Activated naive CD8-positive, alpha-beta T cell treated with anti-CD3 and anti-CD28 coated beads for 36 hours (primary cell): ENCODE measurements at regions not wholly inside any gene's neighbourhood (a gene's known extent, or its start where the extent isn't known, plus 50 kb on each side); places are given as distances from the start of the nearest gene placed in this dataset.

ENCODE experiments used
- DNase-seq: peaks from one replicate; pipeline ENCODE4 v3.0.0; 2021
- H3K27ac Mint-ChIP-seq: one replicate; pipeline ENCODE4 v1.8.0; 2022; ENCODE audit warnings: mild to moderate bottlenecking, moderate library complexity, mixed read lengths
- H3K27me3 Mint-ChIP-seq: one replicate; pipeline ENCODE4 v1.8.0; 2022; ENCODE audit warnings: mild to moderate bottlenecking, mixed read lengths
- H3K36me3 Mint-ChIP-seq: one replicate; pipeline ENCODE4 v1.8.0; 2021; ENCODE audit warnings: mild to moderate bottlenecking, mixed read lengths
- H3K4me1 Mint-ChIP-seq: one replicate; pipeline ENCODE4 v1.8.0; 2021; ENCODE audit warnings: mixed read lengths
- H3K4me3 Mint-ChIP-seq: one replicate; pipeline ENCODE4 v1.8.0; 2022; ENCODE audit warnings: mild to moderate bottlenecking, moderate library complexity, mixed read lengths
- H3K9me3 Mint-ChIP-seq: one replicate; pipeline ENCODE4 v1.8.0; 2022; ENCODE audit warnings: mixed read lengths

DNA sequence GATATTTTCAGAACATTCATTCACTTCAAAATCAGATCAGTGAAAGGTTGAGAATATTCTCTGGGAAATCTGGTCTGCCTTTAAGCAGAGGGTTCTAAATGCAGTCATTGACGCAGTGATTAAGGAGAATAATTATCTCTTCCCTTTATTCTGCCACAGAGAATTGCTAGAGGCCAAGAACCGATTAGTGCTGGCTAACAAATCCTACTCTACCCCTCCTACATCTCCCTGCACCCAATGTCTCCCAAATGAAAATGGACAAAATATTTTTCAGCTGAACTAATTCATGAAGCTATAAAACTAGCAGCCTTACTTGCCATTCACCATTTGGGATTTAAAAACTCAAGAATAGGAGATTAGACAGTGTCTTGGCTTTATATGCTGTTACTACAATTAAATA is 185.5 kb upstream of the SOX9 start:
- Mint-ChIP-seq H3K9me3 (peaks cover 5% of the 10 kb centered on the region), H3K27me3 (no peaks in the 10 kb centered on the region), H3K4me3 (no peak overlapping the region), H3K4me1 (no peaks in the 10 kb centered on the region), H3K27ac (no peak overlapping the region), H3K36me3 (no peaks in the 10 kb centered on the region)
- no peak for DNase-seq

DNA sequence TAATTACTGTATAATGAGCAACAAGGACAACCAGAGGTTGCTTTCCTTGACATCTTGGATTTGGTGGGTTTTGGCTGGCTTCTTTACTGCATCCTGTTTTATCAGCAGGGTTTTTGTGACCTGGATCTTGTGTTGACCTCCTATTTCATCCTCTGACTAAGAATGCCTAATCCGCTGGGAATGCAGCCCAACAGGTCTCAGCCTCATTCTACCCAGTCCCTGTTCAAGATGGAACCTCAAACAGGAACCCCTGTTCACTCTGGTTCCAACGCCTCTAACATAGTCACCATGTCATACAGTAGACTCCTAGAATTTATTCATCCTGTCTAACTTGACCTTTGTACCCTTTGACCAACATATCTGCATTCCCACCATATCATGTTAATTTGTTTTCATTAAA is 183.8 kb upstream of the SOX9 start:
- H3K4me1 Mint-ChIP-seq, result no peaks in the 10 kb centered on the region
- no peaks in the 10 kb centered on the region for H3K36me3 Mint-ChIP-seq
- no peak for DNase-seq
- no peak overlapping the region for H3K4me3 Mint-ChIP-seq
- H3K9me3 Mint-ChIP-seq, result peaks cover 5% of the 10 kb centered on the region
- no peaks in the 10 kb centered on the region for H3K27me3 Mint-ChIP-seq
- H3K27ac Mint-ChIP-seq, result no peak overlapping the region

DNA sequence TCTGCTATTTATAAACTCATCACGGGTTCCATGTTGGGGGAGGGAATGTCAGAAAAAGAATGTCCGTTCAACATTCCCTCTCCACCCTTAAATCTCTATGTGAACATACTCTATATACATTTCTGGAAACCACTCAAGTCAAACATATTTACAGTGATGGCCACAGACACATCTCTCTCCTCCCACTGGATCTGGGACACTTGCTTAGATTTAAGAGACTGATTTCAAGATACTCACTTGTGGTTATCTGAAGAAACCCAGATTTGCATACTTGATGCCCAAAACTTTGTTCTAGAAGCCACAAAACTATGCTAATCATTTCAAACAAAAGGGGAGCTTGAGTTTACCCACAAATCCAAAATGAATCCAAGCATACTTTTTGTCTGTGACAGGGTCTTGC is 182.9 kb upstream of the SOX9 start:
- H3K4me3 Mint-ChIP-seq, result no peak overlapping the region
- no peak for DNase-seq
- no peaks in the 10 kb centered on the region for H3K36me3 Mint-ChIP-seq
- no peak overlapping the region for H3K27ac Mint-ChIP-seq
- peaks cover 6% of the 10 kb centered on the region for H3K9me3 Mint-ChIP-seq
- no peaks in the 10 kb centered on the region for H3K27me3 Mint-ChIP-seq
- H3K4me1 Mint-ChIP-seq, result no peaks in the 10 kb centered on the region

DNA sequence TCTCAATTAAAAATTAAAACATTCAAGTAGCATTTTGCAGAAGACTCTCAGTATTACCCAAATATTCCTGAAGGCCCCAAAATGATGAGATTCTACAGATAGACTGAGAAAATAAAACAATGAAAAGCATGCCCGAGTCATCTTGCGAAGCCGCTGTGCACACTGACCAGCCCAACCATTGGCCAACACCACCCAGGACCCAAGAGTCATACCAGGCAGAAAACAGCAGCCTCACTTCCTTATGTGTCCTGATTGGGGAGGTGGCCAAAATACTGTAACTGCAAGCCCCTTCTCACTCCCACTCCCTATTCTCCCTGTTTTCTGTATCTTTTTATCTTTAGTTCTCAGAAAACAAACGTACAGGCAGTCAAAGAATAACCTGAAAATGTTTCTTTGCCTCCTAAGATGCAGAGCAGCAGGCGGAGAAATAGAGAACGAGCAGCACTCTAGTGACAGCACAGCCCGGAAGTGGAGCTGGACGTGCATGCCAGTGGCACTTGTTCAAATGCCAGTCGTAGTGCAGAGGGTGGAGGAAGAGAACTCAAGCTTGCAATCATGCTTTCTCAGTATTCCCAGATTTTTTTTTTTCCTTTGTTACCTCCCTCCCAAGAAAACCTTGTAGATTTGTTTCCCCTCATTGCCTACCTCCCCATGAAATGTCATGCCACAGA is 182.3 kb upstream of the SOX9 start:
- DNase-seq, result no peak
- H3K27me3 Mint-ChIP-seq, result no peaks in the 10 kb centered on the region
- H3K27ac Mint-ChIP-seq, result no peak overlapping the region
- H3K4me1 Mint-ChIP-seq, result no peaks in the 10 kb centered on the region
- no peak overlapping the region for H3K4me3 Mint-ChIP-seq
- no peaks in the 10 kb centered on the region for H3K36me3 Mint-ChIP-seq
- H3K9me3 Mint-ChIP-seq, result peaks cover 6% of the 10 kb centered on the region

DNA sequence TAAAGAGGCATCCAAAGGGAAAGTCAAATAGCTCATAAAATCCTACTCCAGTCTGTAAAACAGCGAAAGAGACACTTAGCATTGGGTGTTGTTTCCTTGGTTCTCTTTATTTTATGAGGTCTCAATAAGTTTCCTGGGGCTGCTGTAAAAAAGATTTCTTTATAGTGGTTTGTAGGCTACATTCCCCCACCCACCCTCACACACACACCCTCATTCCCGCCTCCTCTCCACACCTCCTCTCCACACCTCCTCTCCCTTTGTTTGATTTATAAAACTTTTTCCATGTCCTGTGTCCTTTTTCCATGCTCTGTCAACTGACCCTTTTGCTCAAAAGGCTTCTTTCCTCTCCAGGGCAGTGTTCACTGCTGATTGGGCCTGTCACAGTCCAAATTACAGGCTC is 178.9 kb upstream of the SOX9 start:
- Mint-ChIP-seq H3K27me3 (peaks cover 4% of the 10 kb centered on the region), H3K36me3 (no peaks in the 10 kb centered on the region), H3K9me3 (peaks cover 12% of the 10 kb centered on the region), H3K27ac (no peak overlapping the region), H3K4me3 (no peak overlapping the region), H3K4me1 (no peaks in the 10 kb centered on the region)
- no peak for DNase-seq

DNA sequence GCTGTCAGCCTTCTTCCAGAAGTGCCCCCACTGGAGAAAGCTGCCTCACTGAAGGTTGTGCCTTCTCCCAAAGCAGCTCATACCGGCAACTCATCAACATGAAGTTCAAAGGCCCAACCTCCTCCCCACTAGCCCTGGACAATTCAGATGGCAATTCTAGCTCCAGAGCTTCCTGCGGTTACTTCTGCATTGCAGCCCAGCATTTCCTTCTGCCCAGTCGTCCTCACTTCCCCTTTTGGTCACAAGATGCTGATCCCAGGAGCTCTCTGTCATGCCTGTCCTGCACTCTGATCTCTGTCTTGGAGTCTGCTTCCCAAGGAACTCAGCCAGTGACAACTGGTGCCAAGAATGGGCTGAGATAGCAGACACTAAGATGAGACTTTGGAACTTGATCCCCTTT is 178.2 kb upstream of the SOX9 start:
- peaks cover 12% of the 10 kb centered on the region for H3K9me3 Mint-ChIP-seq
- H3K27me3 Mint-ChIP-seq, result peaks cover 4% of the 10 kb centered on the region
- no peaks in the 10 kb centered on the region for H3K4me1 Mint-ChIP-seq
- no peak overlapping the region for H3K4me3 Mint-ChIP-seq
- H3K27ac Mint-ChIP-seq, result no peak overlapping the region
- DNase-seq, result no peak
- H3K36me3 Mint-ChIP-seq, result no peaks in the 10 kb centered on the region

DNA sequence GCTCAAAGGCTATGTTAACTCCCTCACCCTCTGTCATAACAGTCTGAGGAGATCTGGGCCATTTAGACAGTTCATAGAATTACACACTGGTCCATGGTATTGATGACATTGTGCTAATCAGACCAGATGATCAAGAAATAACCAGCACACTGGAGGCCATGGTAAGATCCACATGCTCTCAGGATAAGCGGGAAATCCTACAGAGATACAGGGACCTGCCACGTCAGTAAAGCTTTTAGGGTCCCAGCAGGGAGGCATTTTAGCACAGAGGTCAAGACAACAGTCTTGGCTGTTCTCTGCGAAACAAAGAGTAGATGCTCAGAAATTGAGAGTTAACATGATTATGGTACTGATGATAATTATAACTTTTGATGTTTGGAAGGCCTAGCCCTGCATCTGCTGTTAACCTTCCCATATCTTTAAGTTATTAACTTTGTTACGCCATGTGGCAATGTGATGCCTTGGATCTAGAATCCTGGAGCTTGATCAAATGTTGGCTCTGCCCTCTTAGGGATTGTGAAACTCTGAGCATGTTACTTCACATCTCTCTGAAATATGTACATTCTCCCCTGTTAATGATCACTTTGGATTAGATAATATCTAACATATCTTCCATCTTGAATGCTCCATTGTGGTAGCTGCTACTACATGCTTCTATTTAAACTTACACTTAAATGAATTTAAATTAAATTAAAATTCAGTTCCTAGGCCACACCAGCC is 172.0 kb upstream of the SOX9 start:
- H3K36me3 Mint-ChIP-seq, result no peaks in the 10 kb centered on the region
- H3K27me3 Mint-ChIP-seq, result peaks cover 4% of the 10 kb centered on the region
- H3K4me3 Mint-ChIP-seq, result no peak overlapping the region
- peaks cover 8% of the 10 kb centered on the region for H3K9me3 Mint-ChIP-seq
- H3K4me1 Mint-ChIP-seq, result no peaks in the 10 kb centered on the region
- DNase-seq, result no peak
- no peak overlapping the region for H3K27ac Mint-ChIP-seq

DNA sequence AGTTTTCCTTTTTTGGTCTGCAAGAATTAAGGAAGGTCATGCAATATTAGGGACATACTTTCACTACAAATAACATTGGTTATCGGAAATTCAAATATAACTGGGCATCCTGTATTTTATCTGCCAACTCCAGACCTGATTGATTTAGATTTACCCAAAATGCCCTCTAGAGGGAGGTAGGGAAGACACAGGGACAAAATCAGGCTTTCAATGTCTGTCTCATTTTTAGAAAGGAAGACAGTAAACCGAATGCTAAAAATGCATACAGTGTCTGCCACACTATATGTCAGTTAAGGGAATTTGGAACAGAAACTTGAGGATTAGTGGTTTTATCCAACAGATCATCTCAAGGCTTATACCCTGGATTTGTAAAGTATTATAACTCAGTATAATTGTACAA is 161.7 kb upstream of the SOX9 start:
- H3K4me1 Mint-ChIP-seq, result no peaks in the 10 kb centered on the region
- DNase-seq, result no peak
- H3K9me3 Mint-ChIP-seq, result peaks cover 5% of the 10 kb centered on the region
- H3K27ac Mint-ChIP-seq, result no peak overlapping the region
- no peak overlapping the region for H3K4me3 Mint-ChIP-seq
- H3K36me3 Mint-ChIP-seq, result peaks cover 1% of the 10 kb centered on the region
- H3K27me3 Mint-ChIP-seq, result no peaks in the 10 kb centered on the region

DNA sequence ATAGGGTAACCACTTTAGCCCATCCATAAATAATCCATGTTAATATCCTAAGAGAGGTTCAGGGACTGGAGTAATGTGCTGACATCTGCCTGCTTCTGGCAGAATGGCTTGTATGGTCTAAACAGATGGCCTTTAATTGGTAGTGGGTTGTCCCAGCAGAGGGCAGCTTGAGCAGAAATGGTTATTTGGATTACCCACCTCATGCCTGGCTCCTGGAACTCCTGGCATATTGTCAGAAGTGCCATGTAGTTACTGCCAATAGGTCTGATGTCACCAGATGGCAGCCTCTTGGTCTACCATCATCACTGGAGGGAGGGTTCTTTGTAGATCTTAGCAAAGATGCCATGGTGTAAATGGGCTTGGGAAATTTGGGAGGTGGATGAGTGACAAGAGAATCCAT is 157.5 kb upstream of the SOX9 start:
- Mint-ChIP-seq H3K36me3 (no peaks in the 10 kb centered on the region), H3K9me3 (no peaks in the 10 kb centered on the region), H3K4me3 (no peak overlapping the region), H3K27ac (no peak overlapping the region), H3K27me3 (no peaks in the 10 kb centered on the region), H3K4me1 (no peaks in the 10 kb centered on the region)
- no peak for DNase-seq

DNA sequence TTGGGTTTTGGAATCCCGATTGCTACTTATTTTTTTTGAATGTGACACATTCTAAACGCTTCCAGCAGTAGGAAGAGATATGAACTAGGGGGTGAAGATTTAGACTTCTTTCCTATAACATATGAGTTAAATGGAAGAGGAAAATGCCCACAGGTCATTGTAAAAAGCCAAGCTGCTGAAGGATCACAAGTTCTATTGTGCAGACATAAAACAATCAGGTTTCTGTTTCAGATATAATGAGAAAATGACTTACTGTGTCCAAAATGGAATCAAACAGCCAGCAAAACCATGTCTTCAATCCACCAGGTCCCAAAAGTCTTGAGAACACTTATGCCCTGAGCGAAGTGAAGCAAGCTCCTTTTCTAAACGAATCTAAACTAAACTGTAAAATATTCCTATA is 157.0 kb upstream of the SOX9 start:
- H3K9me3 Mint-ChIP-seq, result no peaks in the 10 kb centered on the region
- no peak overlapping the region for H3K27ac Mint-ChIP-seq
- no peaks in the 10 kb centered on the region for H3K36me3 Mint-ChIP-seq
- no peaks in the 10 kb centered on the region for H3K4me1 Mint-ChIP-seq
- DNase-seq, result no peak
- no peak overlapping the region for H3K4me3 Mint-ChIP-seq
- H3K27me3 Mint-ChIP-seq, result no peaks in the 10 kb centered on the region

DNA sequence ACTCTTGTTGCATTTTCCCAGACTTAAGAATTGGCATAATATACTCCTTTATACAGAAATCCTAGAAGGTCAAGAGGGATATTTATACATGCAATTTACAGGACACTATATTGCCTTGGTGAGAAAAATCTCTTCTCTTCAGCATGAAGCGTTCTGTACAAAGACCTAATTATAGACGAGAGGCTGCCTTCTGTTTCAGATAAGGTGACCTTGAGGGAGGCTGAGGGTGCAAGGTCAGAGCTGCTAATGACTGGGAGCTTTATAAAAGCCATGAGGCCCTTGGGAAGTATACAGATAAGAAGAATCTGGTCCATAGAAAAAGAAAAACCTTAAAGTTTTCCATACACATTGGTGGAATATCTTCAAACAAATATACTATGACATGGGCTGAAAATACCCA is 156.3 kb upstream of the SOX9 start:
- Mint-ChIP-seq H3K27me3 (no peaks in the 10 kb centered on the region), H3K36me3 (no peaks in the 10 kb centered on the region), H3K9me3 (no peaks in the 10 kb centered on the region), H3K4me3 (no peak overlapping the region), H3K27ac (no peak overlapping the region), H3K4me1 (no peaks in the 10 kb centered on the region)
- DNase-seq, result no peak

DNA sequence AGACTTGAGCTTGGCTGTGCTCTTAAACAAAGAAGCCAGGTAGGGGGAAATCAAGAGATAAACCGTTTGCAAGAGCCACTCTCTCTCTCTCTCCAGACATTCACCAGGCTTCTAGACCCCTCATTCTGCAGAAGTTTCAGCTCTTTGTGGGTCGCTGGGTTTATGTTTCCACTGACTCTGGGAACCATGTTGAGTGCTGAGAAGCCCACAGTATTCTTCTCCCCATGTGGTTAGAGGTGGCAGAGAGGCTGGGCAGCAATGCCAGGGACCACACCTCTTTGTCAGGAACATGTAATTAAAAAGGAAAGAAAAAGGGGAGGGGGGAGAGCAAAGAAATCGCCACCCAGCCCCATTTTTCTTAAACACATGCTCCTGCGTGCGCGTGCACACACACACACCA is 154.8 kb upstream of the SOX9 start:
- H3K4me3 Mint-ChIP-seq, result no peak overlapping the region
- H3K36me3 Mint-ChIP-seq, result no peaks in the 10 kb centered on the region
- no peaks in the 10 kb centered on the region for H3K4me1 Mint-ChIP-seq
- no peak overlapping the region for H3K27ac Mint-ChIP-seq
- H3K27me3 Mint-ChIP-seq, result no peaks in the 10 kb centered on the region
- DNase-seq, result no peak
- no peaks in the 10 kb centered on the region for H3K9me3 Mint-ChIP-seq

DNA sequence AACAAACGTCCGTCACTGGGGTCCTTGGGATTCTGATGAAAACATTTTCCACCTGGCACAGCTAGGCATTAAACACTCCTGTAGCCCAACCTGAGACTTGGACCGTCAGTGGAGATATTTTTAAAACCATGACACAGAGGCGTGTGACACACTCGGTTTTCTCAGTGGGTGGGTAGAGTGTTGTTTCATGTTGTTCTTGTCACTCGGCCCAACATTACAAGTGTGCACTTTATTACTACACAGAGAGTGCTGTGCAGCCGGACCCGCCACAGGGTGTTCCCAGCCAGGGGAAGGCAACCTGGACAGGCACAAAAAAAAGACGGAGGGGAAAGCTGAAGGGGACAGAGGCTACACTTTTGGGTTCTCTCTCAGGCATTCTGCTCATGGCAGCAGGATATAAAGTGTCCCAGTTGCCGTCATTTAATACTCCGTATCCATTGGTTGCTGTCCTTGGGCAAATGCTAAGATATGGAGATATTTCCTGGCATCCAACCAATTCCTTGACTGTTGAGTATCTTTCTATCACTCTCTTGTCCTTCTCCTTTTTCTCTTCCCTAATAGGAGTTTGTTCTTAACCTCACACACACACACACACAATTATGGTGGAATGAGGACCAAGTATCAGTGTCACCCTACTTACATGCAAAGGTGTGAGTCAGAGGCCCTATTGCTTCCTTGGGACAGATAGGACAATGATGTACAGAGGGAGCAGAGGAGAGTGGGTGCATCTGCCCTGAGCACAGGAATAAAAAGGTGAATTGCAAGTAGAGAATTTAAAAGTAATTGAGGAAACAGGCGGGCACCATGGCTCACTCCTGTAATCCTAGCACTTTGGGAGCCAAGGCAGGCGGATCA is 154.1 kb upstream of the SOX9 start:
- Mint-ChIP-seq H3K36me3 (no peaks in the 10 kb centered on the region), H3K9me3 (peaks cover 1% of the 10 kb centered on the region), H3K4me1 (no peaks in the 10 kb centered on the region), H3K4me3 (no peak overlapping the region), H3K27me3 (no peaks in the 10 kb centered on the region), H3K27ac (no peak overlapping the region)
- no peak for DNase-seq

DNA sequence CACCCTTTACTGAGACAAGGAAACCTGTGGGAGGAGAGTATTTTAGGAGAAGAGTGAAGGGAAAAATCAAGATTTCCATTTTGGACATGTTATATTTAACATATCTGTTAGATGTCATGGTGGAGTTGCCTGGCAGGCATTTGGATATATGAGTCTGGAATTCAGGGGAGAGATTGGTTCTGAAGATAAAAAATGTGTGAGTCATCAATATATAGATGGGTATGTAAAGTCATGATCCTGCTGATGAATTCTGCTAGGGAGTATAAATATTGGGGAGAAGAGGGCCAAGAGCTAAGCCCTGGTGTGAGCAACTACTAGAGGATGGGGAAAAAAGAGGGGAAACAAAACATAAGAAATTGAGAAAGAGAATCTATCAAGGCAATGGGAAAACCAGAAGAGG is 151.3 kb upstream of the SOX9 start:
- no peaks in the 10 kb centered on the region for H3K27me3 Mint-ChIP-seq
- H3K4me1 Mint-ChIP-seq, result no peaks in the 10 kb centered on the region
- no peak for DNase-seq
- H3K27ac Mint-ChIP-seq, result no peak overlapping the region
- no peaks in the 10 kb centered on the region for H3K36me3 Mint-ChIP-seq
- no peak overlapping the region for H3K4me3 Mint-ChIP-seq
- H3K9me3 Mint-ChIP-seq, result peaks cover 2% of the 10 kb centered on the region

DNA sequence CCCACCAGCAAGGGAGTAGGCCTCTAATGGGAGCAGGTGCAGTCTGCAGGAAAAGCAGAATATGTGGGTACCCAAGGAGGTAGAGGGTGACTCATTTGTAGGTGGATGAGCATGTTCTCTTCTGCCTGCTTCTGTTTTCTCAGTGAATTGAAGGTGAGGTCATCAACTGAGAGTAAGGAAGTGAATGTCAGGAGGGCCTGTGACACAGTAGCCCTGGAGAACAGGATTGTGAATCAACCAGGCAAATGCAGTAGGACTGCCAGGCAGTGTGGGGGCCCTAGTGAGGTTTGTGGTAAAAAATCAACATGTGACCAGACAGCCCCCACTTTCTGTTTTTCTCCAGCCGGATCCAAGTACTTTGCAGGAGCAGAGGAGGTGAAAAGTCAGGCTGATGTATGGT is 150.5 kb upstream of the SOX9 start:
- Mint-ChIP-seq H3K4me1 (no peaks in the 10 kb centered on the region), H3K27ac (no peak overlapping the region), H3K4me3 (no peak overlapping the region), H3K27me3 (peaks cover 5% of the 10 kb centered on the region), H3K36me3 (no peaks in the 10 kb centered on the region), H3K9me3 (peaks cover 2% of the 10 kb centered on the region)
- no peak for DNase-seq
